HCT116 (cell line): ENCODE measurements at regions not wholly inside any gene's neighbourhood (a gene's known extent, or its start where the extent isn't known, plus 50 kb on each side); places are given as distances from the start of the nearest gene placed in this dataset.

Experiments used
- ATAC-seq: fragments of 200-7000 bp; cut with Tn5 transposase; 2 replicates; pipeline ENCODE4 v1.9.1; 2020; ENCODE audit warnings: mild to moderate bottlenecking, moderate library complexity
- BruUV-seq: library from RNA; stranded (reverse); fragments of 400-500 nt; replicated peaks from 2 replicates; lab custom pipeline; 2021; lab: Mats Ljungman, UMichigan
- CTCF ChIA-PET: fragments of 300-600 bp; sonication (Branson Sonifier 250); formaldehyde crosslinking; loops from one replicate; lab custom pipeline; 2021; ENCODE audit warnings: antibody characterized with exemption; lab: Charles Lee
- POLR2A ChIA-PET: fragments of 300-600, 350-600 bp; sonication (Branson Sonifier 250); formaldehyde crosslinking; loops from one replicate; lab custom pipeline; 2021; ENCODE audit warnings: antibody characterized with exemption; lab: Charles Lee
- RAD21 ChIA-PET, 2 experiments: fragments of 300-600 bp; sonication (Branson Sonifier 250); formaldehyde crosslinking; loops; one replicate each; lab custom pipeline; 2023; ENCODE audit warnings: low total read pairs in 2 of 2; ENCODE audit not compliant: uncharacterized antibody in 2 of 2, unreplicated experiment in 2 of 2, low non-redundant PET in 1 of 2; lab: Charles Lee
- DNase-seq: peaks from one replicate; pipeline ENCODE4 v3.0.0-alpha.2; 2010; ENCODE audit warnings: low read depth, low spot score
- H2AFZ ChIP-seq: fragments of 200-600 bp; shearing (Covaris generic), sonication (generic); 2 replicates; pipeline ENCODE4 v1.6.1; 2017; ENCODE audit warnings: low read depth, mixed run types, mixed read lengths, antibody characterized with exemption, low read length; ENCODE audit not compliant: poor library complexity, severe bottlenecking
- H3K27ac ChIP-seq: 2 replicates; pipeline ENCODE4 v1.5.1; 2012; ENCODE audit warnings: low read depth, low read length
- H3K27me3 ChIP-seq: fragments of 200-600 bp; sonication (generic); 2 replicates; pipeline ENCODE4 v1.6.1; 2016; ENCODE audit warnings: mixed run types, low read length, mixed read lengths; ENCODE audit not compliant: insufficient read depth
- H3K36me3 ChIP-seq, 2 experiments: fragments of 200-500 bp in 1 of 2; fragments of 200-600 bp in 1 of 2; sonication (Bioruptor generic) in 1 of 2; sonication (generic) in 1 of 2; 2 replicates each; pipeline versions ENCODE4 v1.5.1 to v1.6.1; 2014 to 2016; ENCODE audit warnings: low read length in 2 of 2, inconsistent platforms in 1 of 2, mixed read lengths in 1 of 2, mixed run types in 1 of 2; ENCODE audit not compliant: insufficient read depth in 2 of 2, control insufficient read depth in 1 of 2
- H3K4me1 ChIP-seq, 2 experiments: fragments of 200-600 bp in 1 of 2; sonication (generic) in 1 of 2; 2 replicates each; pipeline versions ENCODE4 v1.5.1 to v1.6.1; 2012 to 2017; ENCODE audit warnings: low read length in 2 of 2, inconsistent platforms in 1 of 2, mild to moderate bottlenecking in 1 of 2, mixed read lengths in 1 of 2, mixed run types in 1 of 2, moderate library complexity in 1 of 2; ENCODE audit not compliant: insufficient read depth in 2 of 2, control insufficient read depth in 1 of 2
- H3K4me2 ChIP-seq: fragments of 200-600 bp; sonication (generic); 2 replicates; pipeline ENCODE4 v1.6.1; 2017; ENCODE audit warnings: mixed run types, low read length, mixed read lengths
- H3K4me3 ChIP-seq, 2 experiments: fragments of 200-600 bp in 1 of 2; sonication (generic) in 1 of 2; replicated peaks in 1 of 2; 2 replicates each; pipeline ENCODE4 v1.5.1; 2011 to 2016; ENCODE audit warnings: low read length in 2 of 2, control low read depth in 1 of 2, low read depth in 1 of 2, mild to moderate bottlenecking in 1 of 2, mixed read lengths in 1 of 2, mixed run types in 1 of 2
- H3K79me2 ChIP-seq: fragments of 200-600 bp; sonication (generic); 2 replicates; pipeline ENCODE4 v1.6.1; 2017; ENCODE audit warnings: mild to moderate bottlenecking, mixed run types, low read length, moderate library complexity, mixed read lengths; ENCODE audit not compliant: insufficient read depth
- H3K9ac ChIP-seq: fragments of 200-600 bp; sonication (generic); 2 replicates; pipeline ENCODE4 v1.6.1; 2016; ENCODE audit warnings: low read length, mixed read lengths
- H3K9me2 ChIP-seq: fragments of 200-600 bp; sonication (generic), shearing (Covaris generic); 2 replicates; pipeline ENCODE4 v1.6.1; 2017; ENCODE audit warnings: mixed run types, mild to moderate bottlenecking, moderate library complexity; ENCODE audit not compliant: insufficient read depth
- H3K9me3 ChIP-seq, 2 experiments: fragments of 200-500 bp in 1 of 2; fragments of 200-600 bp in 1 of 2; sonication (Bioruptor generic) in 1 of 2; sonication (generic) in 1 of 2; 2 replicates each; pipeline ENCODE4 v1.6.1; 2014 to 2017; ENCODE audit warnings: low read length in 2 of 2, mixed read lengths in 2 of 2, inconsistent platforms in 1 of 2, low read depth in 1 of 2, mild to moderate bottlenecking in 1 of 2, mixed run types in 1 of 2, moderate library complexity in 1 of 2; ENCODE audit not compliant: control insufficient read depth in 1 of 2, insufficient read depth in 1 of 2
- H4K20me1 ChIP-seq: fragments of 200-600 bp; sonication (generic), shearing (Covaris generic); 2 replicates; pipeline ENCODE4 v1.6.1; 2017; ENCODE audit warnings: mixed run types, mild to moderate bottlenecking, moderate library complexity; ENCODE audit not compliant: insufficient read depth
- CBX3 ChIP-seq: IDR thresholded peaks from 2 replicates; pipeline ENCODE4 v1.6.1; 2012; ENCODE audit warnings: low read depth
- ELF1 ChIP-seq: IDR thresholded peaks from 2 replicates; pipeline ENCODE4 v1.6.1; 2012; ENCODE audit warnings: low read depth, borderline replicate concordance
- FOSL1 ChIP-seq: IDR thresholded peaks from 2 replicates; pipeline ENCODE4 v1.6.1; 2012; ENCODE audit warnings: low read depth
- MAX ChIP-seq: IDR thresholded peaks from 2 replicates; pipeline ENCODE4 v1.6.1; 2012
- POLR2A ChIP-seq: IDR thresholded peaks from 2 replicates; pipeline ENCODE4 v1.7.0; 2011; ENCODE audit warnings: borderline replicate concordance; ENCODE audit not compliant: insufficient read depth, insufficient read length; ENCODE audit errors: extremely low read depth
- POLR2AphosphoS5 ChIP-seq: IDR thresholded peaks from 2 replicates; pipeline ENCODE4 v1.6.1; 2011; ENCODE audit warnings: mild to moderate bottlenecking, low read depth, low read length, moderate library complexity
- SRF ChIP-seq: IDR thresholded peaks from 2 replicates; pipeline ENCODE4 v1.6.1; 2012; ENCODE audit warnings: low read depth
- TCF7L2 ChIP-seq: IDR thresholded peaks from 2 replicates; pipeline ENCODE4 v1.7.0; 2011; ENCODE audit warnings: borderline replicate concordance, inconsistent platforms; ENCODE audit not compliant: insufficient read depth, insufficient read length; ENCODE audit errors: extremely low read depth
- YY1 ChIP-seq: IDR thresholded peaks from 2 replicates; pipeline ENCODE4 v1.6.1; 2011; ENCODE audit warnings: low read length, low read depth, moderate library complexity, mild to moderate bottlenecking; ENCODE audit not compliant: insufficient replicate concordance; ENCODE audit errors: extremely low read depth
- ZFX ChIP-seq: fragments of 450-650 bp; IDR thresholded peaks from 2 replicates; pipeline ENCODE4 v1.6.1; 2017
- intact Hi-C: fragments of 100-400 bp; cut with micrococcal nuclease; formaldehyde crosslinking; loops from 2 replicates; pipeline ENCODE4 v1.10.0; 2022
- TF ChIP-seq, protein P1 (sequence below), 3 experiments: fragments of 200-600 bp in 1 of 3; sonication (generic) in 1 of 3; IDR thresholded peaks in 2 of 3; conservative IDR thresholded peaks in 1 of 3; 2 replicates each; pipeline ENCODE4 v1.5.1; 2012 to 2017; ENCODE audit warnings: low read depth in 2 of 3, low read length in 2 of 3, antibody characterized with exemption in 1 of 3, borderline replicate concordance in 1 of 3, control low read depth in 1 of 3, mild to moderate bottlenecking in 1 of 3, mixed read lengths in 1 of 3, mixed run types in 1 of 3, moderate library complexity in 1 of 3; ENCODE audit not compliant: insufficient read depth in 1 of 3
- TF ChIP-seq, protein P2 (sequence below): IDR thresholded peaks from 2 replicates; pipeline ENCODE4 v1.6.1; 2011; ENCODE audit warnings: mild to moderate bottlenecking, low read length, moderate library complexity; ENCODE audit not compliant: insufficient replicate concordance; ENCODE audit errors: extremely low read depth

GRCh38 chr7:36062154-36062815, 90.8 kb upstream of the EEPD1 start:
- ATAC-seq (no peak), DNase-seq (no peak)
- H3K4me2 ChIP-seq = no peak overlapping the region
- H3K9me2 ChIP-seq = no peaks in the 10 kb centered on the region
- intact Hi-C loops = no loop called here
- ChIA-PET POLR2A (no interaction called here), CTCF (interaction anchor here (1.0 kb wide), 1 partner anchor 8 kb away, joined by 3 read pairs; no protein-coding TSS in a partner anchor), RAD21 (no interaction called here)
- TF ChIP-seq ZFX = no peak
- TF ChIP-seq, protein P1, sequence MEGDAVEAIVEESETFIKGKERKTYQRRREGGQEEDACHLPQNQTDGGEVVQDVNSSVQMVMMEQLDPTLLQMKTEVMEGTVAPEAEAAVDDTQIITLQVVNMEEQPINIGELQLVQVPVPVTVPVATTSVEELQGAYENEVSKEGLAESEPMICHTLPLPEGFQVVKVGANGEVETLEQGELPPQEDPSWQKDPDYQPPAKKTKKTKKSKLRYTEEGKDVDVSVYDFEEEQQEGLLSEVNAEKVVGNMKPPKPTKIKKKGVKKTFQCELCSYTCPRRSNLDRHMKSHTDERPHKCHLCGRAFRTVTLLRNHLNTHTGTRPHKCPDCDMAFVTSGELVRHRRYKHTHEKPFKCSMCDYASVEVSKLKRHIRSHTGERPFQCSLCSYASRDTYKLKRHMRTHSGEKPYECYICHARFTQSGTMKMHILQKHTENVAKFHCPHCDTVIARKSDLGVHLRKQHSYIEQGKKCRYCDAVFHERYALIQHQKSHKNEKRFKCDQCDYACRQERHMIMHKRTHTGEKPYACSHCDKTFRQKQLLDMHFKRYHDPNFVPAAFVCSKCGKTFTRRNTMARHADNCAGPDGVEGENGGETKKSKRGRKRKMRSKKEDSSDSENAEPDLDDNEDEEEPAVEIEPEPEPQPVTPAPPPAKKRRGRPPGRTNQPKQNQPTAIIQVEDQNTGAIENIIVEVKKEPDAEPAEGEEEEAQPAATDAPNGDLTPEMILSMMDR (IDR thresholded peaks at IDR 0.05 in 2 of 3, conservative IDR thresholded peaks at IDR 0.05 in 1 of 3; ENCODE audit: borderline replicate concordance in 1 of 3, insufficient read depth in 1 of 3, low read depth in 2 of 3, low read length in 2 of 3) = peak in 2 of 3 experiments; percentile 19; a peak in 2 of 6 replicates
- no peak for TF ChIP-seq ELF1
- no peak overlapping the region for H3K27ac ChIP-seq
- no peak overlapping the region for H2AFZ ChIP-seq
- no TSS peak for BruUV-seq
- no peaks in the 10 kb centered on the region for H3K79me2 ChIP-seq
- H3K9me3 ChIP-seq = peaks cover 0 to 3% of the 10 kb centered on the region in 2 experiments; a peak in 1 of 4 replicates
- no peak overlapping the region for H3K9ac ChIP-seq
- H4K20me1 ChIP-seq = no peaks in the 10 kb centered on the region
- no peaks in the 10 kb centered on the region for H3K4me1 ChIP-seq
- no peaks in the 10 kb centered on the region for H3K27me3 ChIP-seq
- H3K36me3 ChIP-seq = no peaks in the 10 kb centered on the region
- H3K4me3 ChIP-seq = no peak overlapping the region

GRCh38 chr7:36064676-36065075, 88.4 kb upstream of the EEPD1 start:
- no peaks in the 10 kb centered on the region for H3K36me3 ChIP-seq
- H3K4me2 ChIP-seq = no peak overlapping the region
- no peaks in the 10 kb centered on the region for H4K20me1 ChIP-seq
- ChIA-PET POLR2A (no interaction called here), RAD21 (no interaction called here), CTCF (no interaction called here)
- no peak overlapping the region for H3K27ac ChIP-seq
- no peaks in the 10 kb centered on the region for H3K4me1 ChIP-seq
- no peak for DNase-seq
- no peaks in the 10 kb centered on the region for H3K9me2 ChIP-seq
- peaks cover 0 to 3% of the 10 kb centered on the region in 2 experiments; a peak in 1 of 4 replicates for H3K9me3 ChIP-seq
- ATAC-seq = no peak
- intact Hi-C loops = no loop called here
- H3K4me3 ChIP-seq = no peak overlapping the region
- H2AFZ ChIP-seq = no peak overlapping the region
- no TSS peak for BruUV-seq
- H3K79me2 ChIP-seq = no peaks in the 10 kb centered on the region
- H3K9ac ChIP-seq = no peak overlapping the region
- H3K27me3 ChIP-seq = no peaks in the 10 kb centered on the region
- TF ChIP-seq, protein P2, sequence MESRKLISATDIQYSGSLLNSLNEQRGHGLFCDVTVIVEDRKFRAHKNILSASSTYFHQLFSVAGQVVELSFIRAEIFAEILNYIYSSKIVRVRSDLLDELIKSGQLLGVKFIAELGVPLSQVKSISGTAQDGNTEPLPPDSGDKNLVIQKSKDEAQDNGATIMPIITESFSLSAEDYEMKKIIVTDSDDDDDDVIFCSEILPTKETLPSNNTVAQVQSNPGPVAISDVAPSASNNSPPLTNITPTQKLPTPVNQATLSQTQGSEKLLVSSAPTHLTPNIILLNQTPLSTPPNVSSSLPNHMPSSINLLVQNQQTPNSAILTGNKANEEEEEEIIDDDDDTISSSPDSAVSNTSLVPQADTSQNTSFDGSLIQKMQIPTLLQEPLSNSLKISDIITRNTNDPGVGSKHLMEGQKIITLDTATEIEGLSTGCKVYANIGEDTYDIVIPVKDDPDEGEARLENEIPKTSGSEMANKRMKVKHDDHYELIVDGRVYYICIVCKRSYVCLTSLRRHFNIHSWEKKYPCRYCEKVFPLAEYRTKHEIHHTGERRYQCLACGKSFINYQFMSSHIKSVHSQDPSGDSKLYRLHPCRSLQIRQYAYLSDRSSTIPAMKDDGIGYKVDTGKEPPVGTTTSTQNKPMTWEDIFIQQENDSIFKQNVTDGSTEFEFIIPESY = no peak
- TF ChIP-seq POLR2A = no peak
- TF ChIP-seq, protein P1 (IDR thresholded peaks at IDR 0.05 in 2 of 3, conservative IDR thresholded peaks at IDR 0.05 in 1 of 3; ENCODE audit: borderline replicate concordance in 1 of 3, insufficient read depth in 1 of 3, low read depth in 2 of 3, low read length in 2 of 3) = no peak
- no peak for TF ChIP-seq SRF
- no peak for TF ChIP-seq TCF7L2
- TF ChIP-seq POLR2AphosphoS5 = no peak
- TF ChIP-seq YY1 = no peak
- TF ChIP-seq CBX3 = no peak
- TF ChIP-seq MAX = no peak
- no peak for TF ChIP-seq FOSL1
- TF ChIP-seq ZFX = no peak
